ENCODE measurements at regions not wholly inside any gene's neighbourhood (a gene's known extent, or its start where the extent isn't known, plus 50 kb on each side); places are given as distances from the start of the nearest gene placed in this dataset.

DNA sequence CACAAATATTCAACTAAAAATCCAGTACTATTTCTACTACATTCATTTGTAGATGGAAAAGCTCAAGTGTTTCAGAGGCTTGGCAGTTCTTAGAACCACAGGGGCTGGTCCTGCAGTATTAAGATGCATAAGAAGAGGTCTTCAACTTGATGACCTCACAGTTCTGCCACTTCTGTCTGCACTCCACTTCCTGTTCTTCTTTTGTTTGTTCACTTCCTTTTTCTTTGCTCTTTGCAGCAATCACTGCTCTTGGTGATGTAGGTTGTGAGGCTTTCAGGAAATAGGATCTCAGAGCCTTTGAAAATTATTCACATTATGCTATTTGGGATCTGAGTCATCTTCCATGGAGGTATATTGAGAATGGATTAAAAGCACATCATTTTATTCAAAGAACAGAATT, 602.0 kb upstream of the CPEB2 start:
- TF ChIP-seq, protein P1, sequence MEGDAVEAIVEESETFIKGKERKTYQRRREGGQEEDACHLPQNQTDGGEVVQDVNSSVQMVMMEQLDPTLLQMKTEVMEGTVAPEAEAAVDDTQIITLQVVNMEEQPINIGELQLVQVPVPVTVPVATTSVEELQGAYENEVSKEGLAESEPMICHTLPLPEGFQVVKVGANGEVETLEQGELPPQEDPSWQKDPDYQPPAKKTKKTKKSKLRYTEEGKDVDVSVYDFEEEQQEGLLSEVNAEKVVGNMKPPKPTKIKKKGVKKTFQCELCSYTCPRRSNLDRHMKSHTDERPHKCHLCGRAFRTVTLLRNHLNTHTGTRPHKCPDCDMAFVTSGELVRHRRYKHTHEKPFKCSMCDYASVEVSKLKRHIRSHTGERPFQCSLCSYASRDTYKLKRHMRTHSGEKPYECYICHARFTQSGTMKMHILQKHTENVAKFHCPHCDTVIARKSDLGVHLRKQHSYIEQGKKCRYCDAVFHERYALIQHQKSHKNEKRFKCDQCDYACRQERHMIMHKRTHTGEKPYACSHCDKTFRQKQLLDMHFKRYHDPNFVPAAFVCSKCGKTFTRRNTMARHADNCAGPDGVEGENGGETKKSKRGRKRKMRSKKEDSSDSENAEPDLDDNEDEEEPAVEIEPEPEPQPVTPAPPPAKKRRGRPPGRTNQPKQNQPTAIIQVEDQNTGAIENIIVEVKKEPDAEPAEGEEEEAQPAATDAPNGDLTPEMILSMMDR (IDR thresholded peaks at IDR 0.05 in 4 of 5, conservative IDR thresholded peaks at IDR 0.05 in 1 of 5), result no peak
- no peak for TF ChIP-seq POLR2A (IDR thresholded peaks at IDR 0.05)

Data from gastrocnemius medialis (tissue), 4 donors.